ENCODE measurements at regions not wholly inside any gene's neighbourhood (a gene's known extent, or its start where the extent isn't known, plus 50 kb on each side); places are given as distances from the start of the nearest gene placed in this dataset.

DNA sequence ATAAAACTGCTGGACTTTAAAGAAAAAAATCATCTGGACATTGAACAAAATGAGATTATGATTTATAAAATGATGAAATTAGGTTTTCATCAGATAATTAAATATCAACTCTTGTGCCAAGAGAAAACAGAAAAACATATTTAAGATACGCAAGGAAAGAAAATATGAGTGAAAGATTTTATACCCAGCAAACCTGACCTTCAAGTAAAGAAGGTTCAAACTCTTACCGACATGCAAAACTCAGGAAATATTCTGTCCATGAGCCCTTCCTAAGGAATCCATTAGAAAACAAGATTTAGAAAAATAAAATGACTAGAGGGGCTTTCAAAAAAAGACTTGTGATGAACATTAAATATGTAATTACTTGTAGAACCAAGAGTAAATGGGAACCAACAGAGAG is 257.2 kb upstream of the ARID1B start:
- TF ChIP-seq, protein P1, sequence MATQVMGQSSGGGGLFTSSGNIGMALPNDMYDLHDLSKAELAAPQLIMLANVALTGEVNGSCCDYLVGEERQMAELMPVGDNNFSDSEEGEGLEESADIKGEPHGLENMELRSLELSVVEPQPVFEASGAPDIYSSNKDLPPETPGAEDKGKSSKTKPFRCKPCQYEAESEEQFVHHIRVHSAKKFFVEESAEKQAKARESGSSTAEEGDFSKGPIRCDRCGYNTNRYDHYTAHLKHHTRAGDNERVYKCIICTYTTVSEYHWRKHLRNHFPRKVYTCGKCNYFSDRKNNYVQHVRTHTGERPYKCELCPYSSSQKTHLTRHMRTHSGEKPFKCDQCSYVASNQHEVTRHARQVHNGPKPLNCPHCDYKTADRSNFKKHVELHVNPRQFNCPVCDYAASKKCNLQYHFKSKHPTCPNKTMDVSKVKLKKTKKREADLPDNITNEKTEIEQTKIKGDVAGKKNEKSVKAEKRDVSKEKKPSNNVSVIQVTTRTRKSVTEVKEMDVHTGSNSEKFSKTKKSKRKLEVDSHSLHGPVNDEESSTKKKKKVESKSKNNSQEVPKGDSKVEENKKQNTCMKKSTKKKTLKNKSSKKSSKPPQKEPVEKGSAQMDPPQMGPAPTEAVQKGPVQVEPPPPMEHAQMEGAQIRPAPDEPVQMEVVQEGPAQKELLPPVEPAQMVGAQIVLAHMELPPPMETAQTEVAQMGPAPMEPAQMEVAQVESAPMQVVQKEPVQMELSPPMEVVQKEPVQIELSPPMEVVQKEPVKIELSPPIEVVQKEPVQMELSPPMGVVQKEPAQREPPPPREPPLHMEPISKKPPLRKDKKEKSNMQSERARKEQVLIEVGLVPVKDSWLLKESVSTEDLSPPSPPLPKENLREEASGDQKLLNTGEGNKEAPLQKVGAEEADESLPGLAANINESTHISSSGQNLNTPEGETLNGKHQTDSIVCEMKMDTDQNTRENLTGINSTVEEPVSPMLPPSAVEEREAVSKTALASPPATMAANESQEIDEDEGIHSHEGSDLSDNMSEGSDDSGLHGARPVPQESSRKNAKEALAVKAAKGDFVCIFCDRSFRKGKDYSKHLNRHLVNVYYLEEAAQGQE (IDR thresholded peaks at IDR 0.05; ENCODE audit: insufficient replicate concordance, low read depth): no peak
- TF ChIP-seq, protein P2, sequence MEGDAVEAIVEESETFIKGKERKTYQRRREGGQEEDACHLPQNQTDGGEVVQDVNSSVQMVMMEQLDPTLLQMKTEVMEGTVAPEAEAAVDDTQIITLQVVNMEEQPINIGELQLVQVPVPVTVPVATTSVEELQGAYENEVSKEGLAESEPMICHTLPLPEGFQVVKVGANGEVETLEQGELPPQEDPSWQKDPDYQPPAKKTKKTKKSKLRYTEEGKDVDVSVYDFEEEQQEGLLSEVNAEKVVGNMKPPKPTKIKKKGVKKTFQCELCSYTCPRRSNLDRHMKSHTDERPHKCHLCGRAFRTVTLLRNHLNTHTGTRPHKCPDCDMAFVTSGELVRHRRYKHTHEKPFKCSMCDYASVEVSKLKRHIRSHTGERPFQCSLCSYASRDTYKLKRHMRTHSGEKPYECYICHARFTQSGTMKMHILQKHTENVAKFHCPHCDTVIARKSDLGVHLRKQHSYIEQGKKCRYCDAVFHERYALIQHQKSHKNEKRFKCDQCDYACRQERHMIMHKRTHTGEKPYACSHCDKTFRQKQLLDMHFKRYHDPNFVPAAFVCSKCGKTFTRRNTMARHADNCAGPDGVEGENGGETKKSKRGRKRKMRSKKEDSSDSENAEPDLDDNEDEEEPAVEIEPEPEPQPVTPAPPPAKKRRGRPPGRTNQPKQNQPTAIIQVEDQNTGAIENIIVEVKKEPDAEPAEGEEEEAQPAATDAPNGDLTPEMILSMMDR (IDR thresholded peaks at IDR 0.05; ENCODE audit: insufficient read depth, low read length): no peak
- no peak for TF ChIP-seq POLR2AphosphoS5 (IDR thresholded peaks at IDR 0.05; ENCODE audit: low read depth)
- TF ChIP-seq GABPA (IDR thresholded peaks at IDR 0.05; ENCODE audit: low read depth): no peak
